ENCODE measurements at regions not wholly inside any gene's neighbourhood (a gene's known extent, or its start where the extent isn't known, plus 50 kb on each side); places are given as distances from the start of the nearest gene placed in this dataset.

DNA sequence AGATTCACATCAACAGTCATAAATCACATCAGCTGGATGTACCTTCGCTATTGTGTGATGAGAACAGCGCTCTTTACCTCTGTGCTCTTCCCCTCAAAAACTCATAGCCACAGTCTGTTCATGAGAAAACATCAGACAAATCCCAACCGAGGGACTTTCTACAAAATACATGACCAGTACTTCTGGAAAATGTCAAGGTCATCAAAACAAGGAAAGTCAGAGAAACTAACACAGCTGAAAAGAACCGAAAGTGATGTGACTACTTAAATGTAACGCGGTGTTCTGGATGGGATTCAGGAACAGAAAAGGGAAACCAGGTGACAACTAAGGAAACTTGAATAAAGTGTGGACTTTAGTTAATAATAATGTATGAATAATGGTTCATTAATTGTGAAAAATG is 112.0 kb upstream of the CBLN4 start:
- TF ChIP-seq CREB1 (CRISPR knock-in tag; IDR thresholded peaks at IDR 0.05; ENCODE audit: low read depth) = no peak
- no peak for TF ChIP-seq POLR2AphosphoS5 (IDR thresholded peaks at IDR 0.05; ENCODE audit: low read depth)
- TF ChIP-seq, protein P1, sequence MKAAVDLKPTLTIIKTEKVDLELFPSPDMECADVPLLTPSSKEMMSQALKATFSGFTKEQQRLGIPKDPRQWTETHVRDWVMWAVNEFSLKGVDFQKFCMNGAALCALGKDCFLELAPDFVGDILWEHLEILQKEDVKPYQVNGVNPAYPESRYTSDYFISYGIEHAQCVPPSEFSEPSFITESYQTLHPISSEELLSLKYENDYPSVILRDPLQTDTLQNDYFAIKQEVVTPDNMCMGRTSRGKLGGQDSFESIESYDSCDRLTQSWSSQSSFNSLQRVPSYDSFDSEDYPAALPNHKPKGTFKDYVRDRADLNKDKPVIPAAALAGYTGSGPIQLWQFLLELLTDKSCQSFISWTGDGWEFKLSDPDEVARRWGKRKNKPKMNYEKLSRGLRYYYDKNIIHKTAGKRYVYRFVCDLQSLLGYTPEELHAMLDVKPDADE (IDR thresholded peaks at IDR 0.05) = no peak
- TF ChIP-seq, protein P2, sequence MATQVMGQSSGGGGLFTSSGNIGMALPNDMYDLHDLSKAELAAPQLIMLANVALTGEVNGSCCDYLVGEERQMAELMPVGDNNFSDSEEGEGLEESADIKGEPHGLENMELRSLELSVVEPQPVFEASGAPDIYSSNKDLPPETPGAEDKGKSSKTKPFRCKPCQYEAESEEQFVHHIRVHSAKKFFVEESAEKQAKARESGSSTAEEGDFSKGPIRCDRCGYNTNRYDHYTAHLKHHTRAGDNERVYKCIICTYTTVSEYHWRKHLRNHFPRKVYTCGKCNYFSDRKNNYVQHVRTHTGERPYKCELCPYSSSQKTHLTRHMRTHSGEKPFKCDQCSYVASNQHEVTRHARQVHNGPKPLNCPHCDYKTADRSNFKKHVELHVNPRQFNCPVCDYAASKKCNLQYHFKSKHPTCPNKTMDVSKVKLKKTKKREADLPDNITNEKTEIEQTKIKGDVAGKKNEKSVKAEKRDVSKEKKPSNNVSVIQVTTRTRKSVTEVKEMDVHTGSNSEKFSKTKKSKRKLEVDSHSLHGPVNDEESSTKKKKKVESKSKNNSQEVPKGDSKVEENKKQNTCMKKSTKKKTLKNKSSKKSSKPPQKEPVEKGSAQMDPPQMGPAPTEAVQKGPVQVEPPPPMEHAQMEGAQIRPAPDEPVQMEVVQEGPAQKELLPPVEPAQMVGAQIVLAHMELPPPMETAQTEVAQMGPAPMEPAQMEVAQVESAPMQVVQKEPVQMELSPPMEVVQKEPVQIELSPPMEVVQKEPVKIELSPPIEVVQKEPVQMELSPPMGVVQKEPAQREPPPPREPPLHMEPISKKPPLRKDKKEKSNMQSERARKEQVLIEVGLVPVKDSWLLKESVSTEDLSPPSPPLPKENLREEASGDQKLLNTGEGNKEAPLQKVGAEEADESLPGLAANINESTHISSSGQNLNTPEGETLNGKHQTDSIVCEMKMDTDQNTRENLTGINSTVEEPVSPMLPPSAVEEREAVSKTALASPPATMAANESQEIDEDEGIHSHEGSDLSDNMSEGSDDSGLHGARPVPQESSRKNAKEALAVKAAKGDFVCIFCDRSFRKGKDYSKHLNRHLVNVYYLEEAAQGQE (IDR thresholded peaks at IDR 0.05; ENCODE audit: unreplicated experiment) = no peak
- no peak for TF ChIP-seq ZNF114 (CRISPR knock-in tag; IDR thresholded peaks at IDR 0.05)
- TF ChIP-seq NANOG (IDR thresholded peaks at IDR 0.05; ENCODE audit: borderline replicate concordance) = no peak
- Mint-ChIP-seq H3K36me3 (ENCODE audit: low read depth) (peaks cover 44% of the 10 kb centered on the region), H3K4me1 (no peaks in the 10 kb centered on the region), H3K9me3 (peaks cover 100% of the 10 kb centered on the region), H3K4me3 (no peak overlapping the region), H3K27ac (no peak overlapping the region), H3K27me3 (ENCODE audit: insufficient read depth, low read depth, poor library complexity) (peaks cover 8% of the 10 kb centered on the region)
- Histone ChIP-seq H3K27ac (ENCODE audit: low read depth) (no peak overlapping the region), H3K79me2 (replicated peaks; ENCODE audit: insufficient read depth) (no peaks in the 10 kb centered on the region), H3K36me3 (ENCODE audit: insufficient read depth) (peaks cover 14% of the 10 kb centered on the region), H3K4me2 (no peak overlapping the region), H4K20me1 (replicated peaks; ENCODE audit: insufficient read depth) (no peaks in the 10 kb centered on the region), H3F3A (replicated peaks; ENCODE audit: low read depth) (no peaks in the 10 kb centered on the region), H3K9me2 (ENCODE audit: insufficient read depth) (no peaks in the 10 kb centered on the region), H3K4me1 (ENCODE audit: insufficient read depth) (no peaks in the 10 kb centered on the region), H3K27me3 (ENCODE audit: insufficient read depth) (no peaks in the 10 kb centered on the region), H2AFZ (no peak overlapping the region), H3K4me3 (no peak overlapping the region)
- ATAC-seq (no peak), DNase-seq (ENCODE audit: low spot score) (no peak)

DNA sequence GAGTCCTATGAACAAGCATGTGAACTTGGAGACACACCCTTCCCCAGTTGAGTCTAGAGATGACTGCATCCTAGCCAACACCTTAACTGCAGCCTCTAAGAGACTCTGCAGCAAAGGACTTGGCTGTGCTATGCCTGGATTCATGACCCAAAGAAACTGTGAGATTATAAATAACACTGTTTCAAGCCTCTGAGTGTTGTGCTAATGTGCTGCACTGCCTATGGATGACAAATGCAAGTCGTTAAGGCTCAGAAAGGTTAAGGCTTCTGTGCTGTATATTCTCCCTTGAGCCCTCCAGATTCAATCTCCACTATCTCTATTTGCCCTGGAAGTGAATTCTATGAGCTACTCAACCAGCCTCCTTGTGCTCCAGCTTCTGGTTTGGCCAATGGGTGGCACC is 116.5 kb upstream of the CBLN4 start:
- Histone ChIP-seq H3K4me1 (ENCODE audit: insufficient read depth) (no peaks in the 10 kb centered on the region), H3K36me3 (ENCODE audit: insufficient read depth) (peaks cover 11% of the 10 kb centered on the region; the same call in 1 of the 2 replicates), H3K27ac (ENCODE audit: low read depth) (no peak overlapping the region), H3K4me2 (no peak overlapping the region), H2AFZ (no peak overlapping the region), H3F3A (replicated peaks; ENCODE audit: low read depth) (no peaks in the 10 kb centered on the region), H3K4me3 (no peak overlapping the region), H3K27me3 (ENCODE audit: insufficient read depth) (no peaks in the 10 kb centered on the region), H4K20me1 (replicated peaks; ENCODE audit: insufficient read depth) (no peaks in the 10 kb centered on the region), H3K79me2 (replicated peaks; ENCODE audit: insufficient read depth) (no peaks in the 10 kb centered on the region), H3K9me2 (ENCODE audit: insufficient read depth) (no peaks in the 10 kb centered on the region)
- ATAC-seq (no peak), DNase-seq (ENCODE audit: low spot score) (no peak)
- H3K27me3 Mint-ChIP-seq (ENCODE audit: insufficient read depth, low read depth, poor library complexity) = peaks cover 9% of the 10 kb centered on the region
- peaks cover 100% of the 10 kb centered on the region for H3K9me3 Mint-ChIP-seq
- H3K4me3 Mint-ChIP-seq = no peak overlapping the region
- peaks cover 51% of the 10 kb centered on the region for H3K36me3 Mint-ChIP-seq (ENCODE audit: low read depth)
- no peak overlapping the region for H3K27ac Mint-ChIP-seq
- no peaks in the 10 kb centered on the region for H3K4me1 Mint-ChIP-seq
- TF ChIP-seq JUNB (IDR thresholded peaks at IDR 0.05; ENCODE audit: unreplicated experiment) (no peak), ZNF331 (CRISPR knock-in tag; IDR thresholded peaks at IDR 0.05; ENCODE audit: low read depth) (no peak), EZH2 (IDR thresholded peaks at IDR 0.05; ENCODE audit: low read depth, unreplicated experiment) (no peak), NANOG (IDR thresholded peaks at IDR 0.05; ENCODE audit: borderline replicate concordance) (no peak), EZH2phosphoT487 (IDR thresholded peaks at IDR 0.05; ENCODE audit: unreplicated experiment) (no peak), CREB1 (CRISPR knock-in tag; IDR thresholded peaks at IDR 0.05; ENCODE audit: low read depth) (no peak)
- TF ChIP-seq, protein P1 (IDR thresholded peaks at IDR 0.05) = no peak

Data from GM23338 (cell line).